Parathyroid adenoma (tissue), 2 donors: ENCODE measurements at regions not wholly inside any gene's neighbourhood (a gene's known extent, or its start where the extent isn't known, plus 50 kb on each side); places are given as distances from the start of the nearest gene placed in this dataset.

ENCODE experiments used
- H2AFZ ChIP-seq: fragments of 300-600 bp; sonication (generic); one replicate; pipeline ENCODE4 v1.7.0; 2017; ENCODE audit warnings: antibody characterized with exemption, mild to moderate bottlenecking
- H3K27ac ChIP-seq: fragments of 300-600 bp; sonication (generic); one replicate; pipeline ENCODE4 v1.7.0; 2017
- H3K27me3 ChIP-seq: fragments of 300-600 bp; sonication (generic); one replicate; pipeline ENCODE4 v1.7.0; 2017; ENCODE audit warnings: low read length; ENCODE audit not compliant: control insufficient read depth, insufficient read depth
- H3K36me3 ChIP-seq: fragments of 300-600 bp; sonication (generic); one replicate; pipeline ENCODE4 v1.7.0; 2017; ENCODE audit warnings: low read length; ENCODE audit not compliant: control insufficient read depth, insufficient read depth
- H3K4me1 ChIP-seq: fragments of 300-600 bp; sonication (generic); one replicate; pipeline ENCODE4 v1.7.0; 2017; ENCODE audit warnings: control low read depth
- H3K4me2 ChIP-seq: fragments of 300-600 bp; sonication (generic); one replicate; pipeline ENCODE4 v1.7.0; 2017; ENCODE audit warnings: low read length
- H3K4me3 ChIP-seq: fragments of 300-600 bp; sonication (generic); one replicate; pipeline ENCODE4 v1.7.0; 2017; ENCODE audit warnings: low read depth, low read length
- H3K79me2 ChIP-seq: fragments of 300-600 bp; sonication (generic); one replicate; pipeline ENCODE4 v1.7.0; 2017; ENCODE audit warnings: control low read depth
- H3K9ac ChIP-seq: fragments of 300-600 bp; sonication (generic); one replicate; pipeline ENCODE4 v1.7.0; 2017; ENCODE audit warnings: mild to moderate bottlenecking
- H3K9me3 ChIP-seq: fragments of 300-600 bp; sonication (generic); one replicate; pipeline ENCODE4 v1.7.0; 2017; ENCODE audit warnings: low read length; ENCODE audit not compliant: control insufficient read depth
- TF ChIP-seq, protein P1 (sequence below): fragments of 300-600 bp; sonication (generic); IDR thresholded peaks from one replicate; pipeline ENCODE4 v1.7.0; 2017; ENCODE audit warnings: antibody characterized with exemption, mild to moderate bottlenecking
- donor health status: primary hyperparathyroidism.

DNA sequence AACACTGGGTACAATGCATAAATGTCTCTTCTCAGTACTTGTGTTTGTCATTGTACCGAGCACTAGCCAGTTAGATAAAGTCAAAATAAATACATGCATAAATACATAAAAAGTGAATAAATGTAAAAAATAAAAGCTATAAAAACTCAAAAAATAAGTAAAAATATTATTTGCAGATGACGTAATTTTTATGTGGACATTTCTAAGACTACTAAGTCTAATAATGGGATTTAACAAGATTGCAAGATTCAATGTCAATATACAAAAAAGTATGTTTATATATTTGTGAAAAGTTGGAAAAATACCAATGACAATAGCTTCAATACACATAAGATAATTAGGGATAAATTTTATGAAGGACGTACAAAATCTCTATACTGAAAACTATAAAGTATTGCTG lies 639.6 kb downstream of the CBLN4 start:
- Histone ChIP-seq H3K79me2 (no peaks in the 10 kb centered on the region), H3K9me3 (no peaks in the 10 kb centered on the region), H3K9ac (no peak overlapping the region), H3K4me1 (no peaks in the 10 kb centered on the region), H3K27ac (no peak overlapping the region), H3K4me2 (no peak overlapping the region), H3K36me3 (no peaks in the 10 kb centered on the region), H2AFZ (no peak overlapping the region), H3K4me3 (no peak overlapping the region), H3K27me3 (no peaks in the 10 kb centered on the region)
- TF ChIP-seq, protein P1, sequence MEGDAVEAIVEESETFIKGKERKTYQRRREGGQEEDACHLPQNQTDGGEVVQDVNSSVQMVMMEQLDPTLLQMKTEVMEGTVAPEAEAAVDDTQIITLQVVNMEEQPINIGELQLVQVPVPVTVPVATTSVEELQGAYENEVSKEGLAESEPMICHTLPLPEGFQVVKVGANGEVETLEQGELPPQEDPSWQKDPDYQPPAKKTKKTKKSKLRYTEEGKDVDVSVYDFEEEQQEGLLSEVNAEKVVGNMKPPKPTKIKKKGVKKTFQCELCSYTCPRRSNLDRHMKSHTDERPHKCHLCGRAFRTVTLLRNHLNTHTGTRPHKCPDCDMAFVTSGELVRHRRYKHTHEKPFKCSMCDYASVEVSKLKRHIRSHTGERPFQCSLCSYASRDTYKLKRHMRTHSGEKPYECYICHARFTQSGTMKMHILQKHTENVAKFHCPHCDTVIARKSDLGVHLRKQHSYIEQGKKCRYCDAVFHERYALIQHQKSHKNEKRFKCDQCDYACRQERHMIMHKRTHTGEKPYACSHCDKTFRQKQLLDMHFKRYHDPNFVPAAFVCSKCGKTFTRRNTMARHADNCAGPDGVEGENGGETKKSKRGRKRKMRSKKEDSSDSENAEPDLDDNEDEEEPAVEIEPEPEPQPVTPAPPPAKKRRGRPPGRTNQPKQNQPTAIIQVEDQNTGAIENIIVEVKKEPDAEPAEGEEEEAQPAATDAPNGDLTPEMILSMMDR, result no peak

DNA sequence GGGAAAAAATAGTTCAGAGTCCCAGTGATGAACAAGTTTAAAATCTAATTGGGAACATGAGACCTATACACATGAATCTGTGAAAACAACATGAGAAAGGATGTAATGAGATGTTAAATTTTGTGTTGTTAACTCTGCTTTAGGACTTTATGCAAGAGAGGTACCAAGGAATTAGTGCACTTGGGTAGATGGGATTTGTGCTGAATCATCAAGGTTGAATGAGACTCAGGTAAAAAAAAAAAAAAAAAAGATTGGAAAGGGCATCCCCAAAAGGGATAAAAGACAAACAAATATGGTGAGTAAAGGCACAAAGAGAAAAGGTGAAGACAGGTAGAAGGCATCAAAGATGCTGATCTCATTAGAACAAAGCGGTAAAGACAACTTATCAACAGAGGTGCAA lies 644.4 kb downstream of the CBLN4 start:
- Histone ChIP-seq H3K4me2 (no peak overlapping the region), H3K4me3 (no peak overlapping the region), H3K9me3 (no peaks in the 10 kb centered on the region), H3K27ac (no peak overlapping the region), H2AFZ (no peak overlapping the region), H3K36me3 (no peaks in the 10 kb centered on the region), H3K79me2 (no peaks in the 10 kb centered on the region), H3K27me3 (no peaks in the 10 kb centered on the region), H3K9ac (no peak overlapping the region), H3K4me1 (no peaks in the 10 kb centered on the region)
- TF ChIP-seq, protein P1, result no peak

DNA sequence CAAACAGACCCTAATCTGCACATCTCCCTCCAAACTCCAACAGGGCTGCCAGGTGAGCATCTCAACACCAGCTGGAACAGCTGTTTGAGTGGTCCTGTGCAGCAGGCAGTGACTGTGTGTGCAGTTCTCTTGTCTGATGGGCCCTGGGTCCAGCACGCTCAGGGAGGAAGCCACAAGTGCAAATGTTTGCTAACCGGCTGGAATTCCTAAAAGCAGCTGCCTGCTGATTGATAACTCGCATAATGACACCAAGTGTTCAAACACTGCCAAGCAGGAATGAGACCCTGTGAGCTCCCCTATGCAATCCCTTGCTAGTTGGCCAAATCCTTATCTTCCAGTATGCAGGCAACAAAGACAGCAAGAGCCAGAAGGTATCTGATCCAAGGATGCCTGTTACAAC lies 650.6 kb downstream of the CBLN4 start:
- Histone ChIP-seq H3K27me3 (no peaks in the 10 kb centered on the region), H3K9me3 (no peaks in the 10 kb centered on the region), H3K27ac (no peak overlapping the region), H3K4me3 (no peak overlapping the region), H3K4me1 (no peaks in the 10 kb centered on the region), H3K9ac (no peak overlapping the region), H2AFZ (no peak overlapping the region), H3K4me2 (no peak overlapping the region), H3K36me3 (no peaks in the 10 kb centered on the region), H3K79me2 (no peaks in the 10 kb centered on the region)
- TF ChIP-seq, protein P1, result no peak

DNA sequence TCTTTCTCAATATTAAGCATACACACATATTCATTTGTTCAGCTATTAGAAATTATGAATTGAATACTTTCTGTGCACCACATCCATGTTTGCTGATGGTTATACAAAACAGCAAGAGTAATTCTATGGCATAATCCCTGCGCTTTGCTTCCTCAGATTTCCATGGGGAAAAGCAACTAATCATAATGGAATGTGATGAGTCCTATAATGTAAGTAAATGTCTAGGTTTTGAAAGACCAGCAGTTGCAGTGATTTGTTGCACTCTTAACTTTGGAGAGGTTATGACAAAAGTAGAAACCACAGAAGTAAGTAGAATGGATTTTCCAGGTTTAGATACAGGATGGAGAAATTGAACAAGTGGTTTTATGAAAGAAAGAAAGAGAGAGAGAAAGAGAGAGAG lies 652.1 kb downstream of the CBLN4 start:
- Histone ChIP-seq H3K9me3 (no peaks in the 10 kb centered on the region), H3K27me3 (no peaks in the 10 kb centered on the region), H3K4me3 (no peak overlapping the region)

DNA sequence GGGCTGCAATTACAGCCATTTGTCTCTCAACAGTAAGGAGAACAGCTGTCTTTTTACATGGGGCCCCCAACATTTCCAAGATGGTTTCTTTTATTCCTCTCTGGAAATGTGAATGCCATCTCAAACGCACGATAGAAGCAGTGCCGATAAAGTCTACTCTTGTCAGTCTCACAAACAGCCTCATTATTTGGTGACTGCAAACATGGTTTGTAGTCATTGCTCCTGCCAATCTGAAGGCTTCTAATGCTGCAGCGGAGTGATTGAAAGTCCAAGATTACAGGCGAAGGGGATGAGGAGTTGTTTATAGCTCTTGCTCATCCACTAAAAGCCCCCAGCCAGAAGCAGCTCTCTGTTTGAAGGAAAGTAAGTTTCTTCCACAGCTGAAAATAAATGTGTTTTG lies 657.1 kb downstream of the CBLN4 start:
- Histone ChIP-seq H3K4me1 (no peaks in the 10 kb centered on the region), H3K4me2 (no peak overlapping the region), H3K36me3 (no peaks in the 10 kb centered on the region), H3K9ac (no peak overlapping the region), H3K9me3 (no peaks in the 10 kb centered on the region), H2AFZ (no peak overlapping the region), H3K4me3 (no peak overlapping the region), H3K79me2 (no peaks in the 10 kb centered on the region), H3K27me3 (no peaks in the 10 kb centered on the region), H3K27ac (no peak overlapping the region)
- TF ChIP-seq, protein P1, result no peak

More for the DNA sequence above, 652.1 kb downstream of the CBLN4 start:
- TF ChIP-seq, protein P1, result no peak
- Histone ChIP-seq H3K4me2 (no peak overlapping the region), H3K36me3 (no peaks in the 10 kb centered on the region), H3K79me2 (no peaks in the 10 kb centered on the region), H3K9ac (no peak overlapping the region), H3K27ac (no peak overlapping the region), H3K4me1 (no peaks in the 10 kb centered on the region), H2AFZ (no peak overlapping the region)
